ENCODE measurements at regions not wholly inside any gene's neighbourhood (a gene's known extent, or its start where the extent isn't known, plus 50 kb on each side); places are given as distances from the start of the nearest gene placed in this dataset.

DNA sequence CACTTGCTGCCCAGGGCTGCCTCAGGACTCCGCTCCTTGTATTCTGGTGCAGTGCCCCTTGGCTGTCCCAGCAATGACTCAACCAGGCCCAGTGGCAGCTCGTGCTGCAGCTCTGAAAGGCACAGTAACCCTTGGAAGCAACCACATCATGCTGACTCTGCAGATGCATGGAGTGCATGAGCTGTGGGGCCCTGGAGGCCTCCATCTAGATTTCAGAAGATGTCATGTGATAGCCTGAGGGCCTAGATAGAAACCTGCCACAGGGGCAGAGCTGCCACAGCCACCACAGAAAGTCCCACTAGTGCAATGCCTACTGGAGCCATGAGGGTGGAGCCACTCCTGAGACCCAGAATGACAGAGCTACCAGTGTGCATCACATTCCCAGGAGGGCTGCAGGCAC lies 117.1 kb upstream of the SMAD3 start:
- H4K8ac ChIP-seq (ENCODE audit: extremely low read depth, insufficient read depth, low read length) = no peak overlapping the region; the same call in 1 of the 2 replicates
- no peak overlapping the region for H2BK15ac ChIP-seq (ENCODE audit: low read length)
- no peak overlapping the region for H3K4me3 ChIP-seq (ENCODE audit: extremely low read depth in 1 of 4, insufficient read depth in 2 of 4, low read depth in 3 of 4, low read length in 4 of 4)
- 91% methylated on average over 2 of the region's 2 CpGs; no CpG with 5 or more reads in 1 of the 2 experiments for WGBS, 2 experiments (ENCODE audit: extremely low coverage in 1 of 2, insufficient coverage in 1 of 2, insufficient read length in 1 of 2, insufficient replicate concordance in 2 of 2, low coverage in 1 of 2, low lambda C conversion rate in 2 of 2, missing lambda C conversion rate in 1 of 2)
- H3K23ac ChIP-seq (ENCODE audit: insufficient read length) = no peak overlapping the region
- H2BK120ac ChIP-seq (replicated peaks; ENCODE audit: low read depth, low read length) = no peak overlapping the region
- H3K79me1 ChIP-seq (ENCODE audit: low read depth, low read length) = no peaks in the 10 kb centered on the region
- no peaks in the 10 kb centered on the region for H3K27me3 ChIP-seq (replicated peaks in 1 of 4; ENCODE audit: control insufficient read depth in 3 of 4, extremely low read depth in 1 of 4, insufficient read depth in 3 of 4, low read length in 3 of 4)
- H3K18ac ChIP-seq (ENCODE audit: extremely low read depth, low read length) = no peak overlapping the region
- no peak for FAIRE-seq
- ChIA-PET POLR2A (ENCODE audit: partially characterized antibody) (no interaction called here), CTCF (ENCODE audit: partially characterized antibody) (interaction anchor here (0.7 to 9.5 kb wide), 14 partner anchors 11 to 352 kb away, joined by 3 to 125 read pairs (median 4); no protein-coding TSS in a partner anchor)
- H4K91ac ChIP-seq (replicated peaks; ENCODE audit: insufficient read length, low read length) = no peak overlapping the region
- no peaks in the 10 kb centered on the region for H3K23me2 ChIP-seq (ENCODE audit: low read depth, low read length)
- H3K36me3 ChIP-seq (ENCODE audit: control insufficient read depth in 2 of 4, insufficient read depth in 4 of 4, low read length in 3 of 4) = no peaks in the 10 kb centered on the region
- H4K20me1 ChIP-seq (replicated peaks in 1 of 2; ENCODE audit: control insufficient read depth in 1 of 2, insufficient read depth in 2 of 2, low read length in 2 of 2) = no peaks in the 10 kb centered on the region
- no peak overlapping the region for H3K9ac ChIP-seq (replicated peaks in 1 of 4; ENCODE audit: extremely low read depth in 1 of 4, low read depth in 3 of 4, low read length in 3 of 4)
- no peak overlapping the region for H2AFZ ChIP-seq (ENCODE audit: low read length)
- no peaks in the 10 kb centered on the region for H3K79me2 ChIP-seq (ENCODE audit: control insufficient read depth in 1 of 2, insufficient read depth in 2 of 2, low read length in 2 of 2)
- H3K27ac ChIP-seq (ENCODE audit: low read depth, low read length) = no peak overlapping the region
- no peak overlapping the region for H2BK5ac ChIP-seq (ENCODE audit: low read depth, low read length)
- no peak overlapping the region for H3K4ac ChIP-seq (replicated peaks; ENCODE audit: insufficient read length, low read depth, low read length)
- H2BK12ac ChIP-seq (ENCODE audit: low read depth, low read length) = no peak overlapping the region
- H3K4me1 ChIP-seq (replicated peaks in 1 of 4; ENCODE audit: control insufficient read depth in 3 of 4, insufficient read depth in 4 of 4, low read length in 3 of 4) = peaks cover 0 to under 1% (median 0%) of the 10 kb centered on the region in 4 experiments; a peak in 3 of 7 replicates
- H2AK5ac ChIP-seq (ENCODE audit: low read depth, low read length) = no peak overlapping the region
- no peak overlapping the region for H2BK20ac ChIP-seq (ENCODE audit: low read length)
- H3K4me2 ChIP-seq (ENCODE audit: insufficient read depth in 1 of 2, low read depth in 2 of 2, low read length in 2 of 2) = no peak overlapping the region
- DNase-seq (ENCODE audit: low read depth in 1 of 2, low spot score in 2 of 2) = no peak
- no peak overlapping the region for H3K56ac ChIP-seq (replicated peaks; ENCODE audit: insufficient read length, low read depth, low read length)
- H3K9me3 ChIP-seq (ENCODE audit: insufficient read depth in 2 of 2, low read depth in 1 of 2, low read length in 1 of 2) = no peaks in the 10 kb centered on the region
- no peak overlapping the region for H3K14ac ChIP-seq (ENCODE audit: insufficient read length)
- no peak overlapping the region for H4K5ac ChIP-seq (ENCODE audit: insufficient read length, low read depth, low read length)
- TF ChIP-seq KDM5A (IDR thresholded peaks at IDR 0.05; ENCODE audit: low read length) (no peak), POLR2A (IDR thresholded peaks at IDR 0.05; ENCODE audit: control extremely low read depth in 1 of 2, low read depth in 2 of 2, low read length in 2 of 2) (no peak), GABPA (IDR thresholded peaks at IDR 0.05; ENCODE audit: borderline replicate concordance, insufficient read depth, low read length) (no peak)
- TF ChIP-seq, protein P1, sequence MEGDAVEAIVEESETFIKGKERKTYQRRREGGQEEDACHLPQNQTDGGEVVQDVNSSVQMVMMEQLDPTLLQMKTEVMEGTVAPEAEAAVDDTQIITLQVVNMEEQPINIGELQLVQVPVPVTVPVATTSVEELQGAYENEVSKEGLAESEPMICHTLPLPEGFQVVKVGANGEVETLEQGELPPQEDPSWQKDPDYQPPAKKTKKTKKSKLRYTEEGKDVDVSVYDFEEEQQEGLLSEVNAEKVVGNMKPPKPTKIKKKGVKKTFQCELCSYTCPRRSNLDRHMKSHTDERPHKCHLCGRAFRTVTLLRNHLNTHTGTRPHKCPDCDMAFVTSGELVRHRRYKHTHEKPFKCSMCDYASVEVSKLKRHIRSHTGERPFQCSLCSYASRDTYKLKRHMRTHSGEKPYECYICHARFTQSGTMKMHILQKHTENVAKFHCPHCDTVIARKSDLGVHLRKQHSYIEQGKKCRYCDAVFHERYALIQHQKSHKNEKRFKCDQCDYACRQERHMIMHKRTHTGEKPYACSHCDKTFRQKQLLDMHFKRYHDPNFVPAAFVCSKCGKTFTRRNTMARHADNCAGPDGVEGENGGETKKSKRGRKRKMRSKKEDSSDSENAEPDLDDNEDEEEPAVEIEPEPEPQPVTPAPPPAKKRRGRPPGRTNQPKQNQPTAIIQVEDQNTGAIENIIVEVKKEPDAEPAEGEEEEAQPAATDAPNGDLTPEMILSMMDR (IDR thresholded peaks at IDR 0.05; ENCODE audit: control extremely low read depth in 1 of 3, insufficient read depth in 1 of 3, low read depth in 1 of 3, low read length in 3 of 3) = no peak
